Activated B cell treated with CpG ODN at 0.5 μM for 24 hours (primary cell): ENCODE measurements at regions not wholly inside any gene's neighbourhood (a gene's known extent, or its start where the extent isn't known, plus 50 kb on each side); places are given as distances from the start of the nearest gene placed in this dataset.

Experiments
- ATAC-seq: fragments of 200-7000 bp; cut with Tn5 transposase; one replicate; pipeline ENCODE4 v1.10.0; 2021; ENCODE audit warnings: low read depth, mild to moderate bottlenecking, moderate library complexity
- CTCF ChIA-PET: fragments of 350-600 bp; sonication (Branson Sonifier 250); formaldehyde crosslinking; loops from one replicate; lab custom pipeline; 2021; ENCODE audit warnings: antibody characterized with exemption; lab: Charles Lee
- POLR2A ChIA-PET: fragments of 350-600 bp; sonication (Branson Sonifier 250); formaldehyde crosslinking; loops from one replicate; lab custom pipeline; 2021; ENCODE audit warnings: antibody characterized with exemption; lab: Charles Lee
- DNase-seq: peaks from one replicate; pipeline ENCODE4 v3.0.0; 2022
- H3K27ac Mint-ChIP-seq: one replicate; pipeline ENCODE4 v1.8.0; 2020; ENCODE audit warnings: mixed read lengths
- H3K27me3 Mint-ChIP-seq: one replicate; pipeline ENCODE4 v1.8.0; 2021; ENCODE audit warnings: mixed read lengths
- H3K36me3 Mint-ChIP-seq: one replicate; pipeline ENCODE4 v1.8.0; 2021; ENCODE audit warnings: low read depth, mixed read lengths
- H3K4me1 Mint-ChIP-seq: one replicate; pipeline ENCODE4 v1.8.0; 2021; ENCODE audit warnings: mixed read lengths
- H3K4me3 Mint-ChIP-seq: one replicate; pipeline ENCODE4 v1.8.0; 2020; ENCODE audit warnings: mild to moderate bottlenecking, mixed read lengths
- H3K9me3 Mint-ChIP-seq: one replicate; pipeline ENCODE4 v1.8.0; 2020; ENCODE audit warnings: mixed read lengths
- CTCF ChIP-seq: fragments of 200-600 bp; IDR thresholded peaks from one replicate; pipeline ENCODE4 v1.8.0; 2022; ENCODE audit warnings: antibody characterized with exemption, mild to moderate bottlenecking
- intact Hi-C: fragments of 100-400 bp; cut with micrococcal nuclease; formaldehyde crosslinking; loops from one replicate; pipeline ENCODE4 v1.15.1; 2024

GRCh38 chr10:33533612-33534011, 199.1 kb upstream of the NRP1 start:
- no peak overlapping the region for H3K27ac Mint-ChIP-seq
- ATAC-seq = no peak
- H3K4me1 Mint-ChIP-seq = no peaks in the 10 kb centered on the region
- CTCF ChIA-PET = no interaction called here
- H3K36me3 Mint-ChIP-seq = no peaks in the 10 kb centered on the region
- no peaks in the 10 kb centered on the region for H3K27me3 Mint-ChIP-seq
- H3K4me3 Mint-ChIP-seq = no peak overlapping the region
- DNase-seq = no peak
- no peaks in the 10 kb centered on the region for H3K9me3 Mint-ChIP-seq
- TF ChIP-seq CTCF = no peak
- intact Hi-C loops = no loop called here
- POLR2A ChIA-PET = no interaction called here

DNA sequence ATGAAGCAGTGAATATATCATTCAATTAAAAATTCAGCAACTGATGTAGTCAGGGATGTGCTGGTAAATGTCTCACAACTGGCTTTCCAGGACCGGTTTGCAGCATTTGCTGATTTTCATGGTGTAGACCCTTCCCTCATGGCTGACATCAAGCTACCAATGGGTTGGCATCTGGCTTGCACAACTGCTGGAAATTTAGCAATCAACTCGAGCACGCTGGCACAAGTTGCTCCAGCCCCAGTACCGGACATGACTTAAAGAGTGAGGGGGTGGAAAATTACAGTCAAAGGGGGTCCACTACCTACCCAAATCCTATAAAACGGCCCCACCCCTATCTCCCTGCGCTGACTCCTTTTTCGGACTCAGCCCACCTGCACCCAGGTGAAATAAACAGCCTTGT, 198.4 kb upstream of the NRP1 start:
- ATAC-seq (no peak), DNase-seq (no peak)
- TF ChIP-seq CTCF = no peak
- no peaks in the 10 kb centered on the region for H3K36me3 Mint-ChIP-seq
- H3K27me3 Mint-ChIP-seq = no peaks in the 10 kb centered on the region
- no peak overlapping the region for H3K4me3 Mint-ChIP-seq
- H3K9me3 Mint-ChIP-seq = no peaks in the 10 kb centered on the region
- H3K4me1 Mint-ChIP-seq = no peaks in the 10 kb centered on the region
- CTCF ChIA-PET = no interaction called here
- POLR2A ChIA-PET = no interaction called here
- no peak overlapping the region for H3K27ac Mint-ChIP-seq
- intact Hi-C loops = no loop called here

DNA sequence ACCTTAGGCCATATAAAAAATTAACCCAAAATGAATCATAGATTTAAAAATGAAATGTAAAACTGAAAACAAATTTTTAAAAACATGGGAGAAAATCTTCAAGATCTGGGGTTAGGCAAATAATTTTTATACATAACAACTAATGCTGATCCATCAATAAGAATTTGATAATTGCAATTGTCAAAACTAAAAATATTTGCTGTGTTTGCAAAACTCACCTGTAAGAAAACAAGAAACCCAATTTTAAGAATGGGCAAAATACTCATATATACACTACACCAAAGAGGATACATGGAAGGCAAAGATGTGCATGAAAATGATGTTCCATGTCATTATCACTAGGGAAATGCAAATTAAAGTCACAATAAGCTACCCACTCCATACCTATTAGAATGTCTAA, 194.8 kb upstream of the NRP1 start:
- Mint-ChIP-seq H3K4me3 (no peak overlapping the region), H3K27ac (no peak overlapping the region), H3K4me1 (no peaks in the 10 kb centered on the region), H3K9me3 (no peaks in the 10 kb centered on the region), H3K27me3 (no peaks in the 10 kb centered on the region), H3K36me3 (no peaks in the 10 kb centered on the region)
- ChIA-PET CTCF (no interaction called here), POLR2A (no interaction called here)
- ATAC-seq = no peak
- DNase-seq = no peak
- intact Hi-C loops = no loop called here
- TF ChIP-seq CTCF = no peak

DNA sequence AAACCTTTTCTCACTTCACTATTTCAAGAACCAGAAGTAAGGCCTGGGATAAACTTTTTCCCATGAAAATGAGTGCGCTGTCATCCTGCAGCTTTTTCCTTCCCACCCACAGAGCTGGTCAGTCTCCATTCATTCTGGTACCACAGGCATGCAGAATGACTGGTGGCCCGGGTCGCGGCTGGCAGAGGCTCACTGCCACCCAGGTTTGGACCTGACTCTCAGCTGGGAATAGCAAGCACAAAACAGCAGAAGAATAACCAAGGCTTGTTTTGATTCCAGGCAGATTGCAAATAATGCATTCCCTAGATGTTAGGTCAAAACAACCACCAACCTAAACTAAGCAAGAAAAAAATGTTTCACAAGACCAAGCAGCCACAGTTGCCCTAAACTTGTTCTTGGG, 190.5 kb upstream of the NRP1 start:
- Mint-ChIP-seq H3K4me1 (no peaks in the 10 kb centered on the region), H3K36me3 (no peaks in the 10 kb centered on the region), H3K4me3 (no peak overlapping the region), H3K27ac (no peak overlapping the region), H3K27me3 (no peaks in the 10 kb centered on the region), H3K9me3 (peaks cover 3% of the 10 kb centered on the region)
- TF ChIP-seq CTCF = no peak
- POLR2A ChIA-PET = no interaction called here
- CTCF ChIA-PET = no interaction called here
- DNase-seq = no peak
- intact Hi-C loops = no loop called here
- no peak for ATAC-seq

- no peak for ATAC-seq
- no peaks in the 10 kb centered on the region for H3K27me3 Mint-ChIP-seq
- no peaks in the 10 kb centered on the region for H3K4me1 Mint-ChIP-seq
- no peak overlapping the region for H3K4me3 Mint-ChIP-seq
- ChIA-PET POLR2A (no interaction called here), CTCF (no interaction called here)
- no peak overlapping the region for H3K27ac Mint-ChIP-seq
- intact Hi-C loops = no loop called here
- TF ChIP-seq CTCF = no peak
- no peaks in the 10 kb centered on the region for H3K36me3 Mint-ChIP-seq
- H3K9me3 Mint-ChIP-seq = peaks cover 3% of the 10 kb centered on the region
- no peak for DNase-seq
These were observed 189.6 kb upstream of the NRP1 start for GRCh38 chr10:33524041-33524440.
